Suprapubic skin (tissue), 4 donors: ENCODE measurements at regions not wholly inside any gene's neighbourhood (a gene's known extent, or its start where the extent isn't known, plus 50 kb on each side); places are given as distances from the start of the nearest gene placed in this dataset.

Experiments
- DNase-seq, 2 donors: peaks; one replicate each; pipeline ENCODE4 v3.0.0-alpha.2; 2019; ENCODE audit warnings: low spot score in 2 of 2
- H3K27ac ChIP-seq: fragments of 200-600 bp; sonication (generic); one replicate; pipeline ENCODE4 v1.5.1; 2019
- H3K27me3 ChIP-seq: fragments of 200-600 bp; sonication (generic); one replicate; pipeline ENCODE4 v1.5.1; 2019
- H3K36me3 ChIP-seq: fragments of 200-600 bp; sonication (generic); one replicate; pipeline ENCODE4 v1.5.1; 2019
- H3K4me1 ChIP-seq: fragments of 200-600 bp; sonication (generic); one replicate; pipeline ENCODE4 v1.5.1; 2019
- H3K4me3 ChIP-seq: fragments of 200-600 bp; sonication (generic); one replicate; pipeline ENCODE4 v1.5.1; 2019; ENCODE audit warnings: mild to moderate bottlenecking
- H3K9me3 ChIP-seq: fragments of 200-600 bp; sonication (generic); one replicate; pipeline ENCODE4 v1.5.1; 2019
- EP300 ChIP-seq: sonication (generic); formaldehyde crosslinking; IDR thresholded peaks from one replicate; pipeline ENCODE4 v1.6.1; 2017; ENCODE audit warnings: antibody characterized with exemption
- POLR2A ChIP-seq, 2 donors: fragments of 450-650 bp; IDR thresholded peaks; one replicate each; pipeline ENCODE4 v1.6.1; 2017; ENCODE audit warnings: antibody characterized with exemption in 2 of 2, mild to moderate bottlenecking in 2 of 2, moderate library complexity in 2 of 2
- POLR2AphosphoS5 ChIP-seq, 3 donors: sonication (generic); formaldehyde crosslinking; IDR thresholded peaks; one replicate each; pipeline ENCODE4 v1.6.1; 2017; ENCODE audit warnings: antibody characterized with exemption in 3 of 3
- WGBS: methylation state at CpG from one replicate; pipeline ENCODE4 v1.1.5; 2018; 5-methylcytosine and 5-hydroxymethylcytosine counted together
- TF ChIP-seq, protein P1 (sequence below), 2 donors: fragments of 200-600 bp in 1 of 2; fragments of 450-650 bp in 1 of 2; sonication (generic) in 1 of 2; IDR thresholded peaks; one replicate each; pipeline ENCODE4 v1.5.1; 2016 to 2019; ENCODE audit warnings: antibody characterized with exemption in 2 of 2, mild to moderate bottlenecking in 1 of 2, moderate library complexity in 1 of 2

DNA sequence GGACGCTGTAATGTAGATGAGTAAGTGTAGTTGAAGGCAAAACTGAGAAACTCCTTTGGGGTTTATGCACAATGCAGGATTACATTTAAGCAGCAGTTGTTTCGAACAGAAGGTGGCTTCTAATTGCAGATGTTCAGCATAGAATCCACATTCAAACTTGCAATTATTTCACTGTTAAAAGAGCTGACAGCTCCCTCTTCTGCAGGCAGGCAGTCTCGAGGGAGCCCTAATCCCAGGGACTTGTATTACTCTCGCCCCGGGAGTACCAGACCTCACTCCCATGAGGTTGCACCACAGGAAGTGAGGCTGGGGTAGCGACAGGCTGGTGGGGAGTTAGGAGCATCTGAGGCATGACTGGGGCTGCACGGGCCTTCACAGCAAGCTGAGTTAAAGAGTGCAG, 484.3 kb upstream of the EEF2KMT start:
- TF ChIP-seq, protein P1, sequence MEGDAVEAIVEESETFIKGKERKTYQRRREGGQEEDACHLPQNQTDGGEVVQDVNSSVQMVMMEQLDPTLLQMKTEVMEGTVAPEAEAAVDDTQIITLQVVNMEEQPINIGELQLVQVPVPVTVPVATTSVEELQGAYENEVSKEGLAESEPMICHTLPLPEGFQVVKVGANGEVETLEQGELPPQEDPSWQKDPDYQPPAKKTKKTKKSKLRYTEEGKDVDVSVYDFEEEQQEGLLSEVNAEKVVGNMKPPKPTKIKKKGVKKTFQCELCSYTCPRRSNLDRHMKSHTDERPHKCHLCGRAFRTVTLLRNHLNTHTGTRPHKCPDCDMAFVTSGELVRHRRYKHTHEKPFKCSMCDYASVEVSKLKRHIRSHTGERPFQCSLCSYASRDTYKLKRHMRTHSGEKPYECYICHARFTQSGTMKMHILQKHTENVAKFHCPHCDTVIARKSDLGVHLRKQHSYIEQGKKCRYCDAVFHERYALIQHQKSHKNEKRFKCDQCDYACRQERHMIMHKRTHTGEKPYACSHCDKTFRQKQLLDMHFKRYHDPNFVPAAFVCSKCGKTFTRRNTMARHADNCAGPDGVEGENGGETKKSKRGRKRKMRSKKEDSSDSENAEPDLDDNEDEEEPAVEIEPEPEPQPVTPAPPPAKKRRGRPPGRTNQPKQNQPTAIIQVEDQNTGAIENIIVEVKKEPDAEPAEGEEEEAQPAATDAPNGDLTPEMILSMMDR (IDR thresholded peaks at IDR 0.05): no peak
- TF ChIP-seq EP300 (no peak), POLR2AphosphoS5 (IDR thresholded peaks at IDR 0.05) (no peak), POLR2A (IDR thresholded peaks at IDR 0.05) (no peak)
- no peak for DNase-seq
- Histone ChIP-seq H3K36me3 (no peaks in the 10 kb centered on the region), H3K9me3 (no peaks in the 10 kb centered on the region), H3K27ac (no peak overlapping the region), H3K4me3 (no peak overlapping the region), H3K27me3 (no peaks in the 10 kb centered on the region), H3K4me1 (no peaks in the 10 kb centered on the region)
- 53% methylated on average over 7 of the region's 7 CpGs for WGBS

DNA sequence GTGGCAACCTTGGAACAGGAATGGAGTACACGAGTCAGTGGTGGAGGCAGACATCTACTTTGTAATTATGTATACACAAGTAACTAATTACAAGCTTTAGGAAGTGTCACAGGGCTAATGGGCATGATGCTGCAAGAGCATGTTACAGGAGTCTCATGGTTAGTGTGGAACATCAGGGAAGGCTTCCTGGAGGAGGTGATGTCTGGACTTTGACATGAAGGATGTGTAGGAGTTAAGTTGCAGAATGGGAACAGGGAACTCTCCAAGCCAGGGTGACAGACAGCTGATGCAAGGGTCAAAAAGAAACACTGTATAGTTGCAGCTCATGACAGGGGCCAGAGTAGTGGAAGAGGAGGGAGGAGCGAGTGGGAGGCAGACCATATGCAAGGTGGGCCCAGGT, 483.8 kb upstream of the EEF2KMT start:
- WGBS: 78% methylated on average over 2 of the region's 2 CpGs
- no peak for DNase-seq
- Histone ChIP-seq H3K9me3 (no peaks in the 10 kb centered on the region), H3K4me3 (no peak overlapping the region), H3K36me3 (no peaks in the 10 kb centered on the region), H3K27ac (no peak overlapping the region), H3K27me3 (no peaks in the 10 kb centered on the region), H3K4me1 (no peaks in the 10 kb centered on the region)
- TF ChIP-seq POLR2A (IDR thresholded peaks at IDR 0.05) (no peak), EP300 (no peak), POLR2AphosphoS5 (IDR thresholded peaks at IDR 0.05) (no peak)
- TF ChIP-seq, protein P1 (IDR thresholded peaks at IDR 0.05): no peak

- WGBS: 86% methylated on average over 6 of the region's 6 CpGs
- Histone ChIP-seq H3K9me3 (no peaks in the 10 kb centered on the region), H3K36me3 (no peaks in the 10 kb centered on the region), H3K4me3 (no peak overlapping the region), H3K27me3 (no peaks in the 10 kb centered on the region), H3K27ac (no peak overlapping the region), H3K4me1 (no peaks in the 10 kb centered on the region)
- TF ChIP-seq EP300 (no peak), POLR2AphosphoS5 (IDR thresholded peaks at IDR 0.05) (no peak), POLR2A (IDR thresholded peaks at IDR 0.05) (no peak)
- TF ChIP-seq, protein P1 (IDR thresholded peaks at IDR 0.05): no peak
- DNase-seq: no peak
These were observed 483.2 kb upstream of the EEF2KMT start for GRCh38 chr16:5580772-5581171.

GRCh38 chr16:5580296-5580695, 482.7 kb upstream of the EEF2KMT start:
- no peak for TF ChIP-seq POLR2A (IDR thresholded peaks at IDR 0.05)
- TF ChIP-seq, protein P1 (IDR thresholded peaks at IDR 0.05): no peak
- no peak for TF ChIP-seq POLR2AphosphoS5 (IDR thresholded peaks at IDR 0.05)
- no peak for TF ChIP-seq EP300
- Histone ChIP-seq H3K9me3 (no peaks in the 10 kb centered on the region), H3K4me1 (no peaks in the 10 kb centered on the region), H3K27me3 (no peaks in the 10 kb centered on the region), H3K36me3 (no peaks in the 10 kb centered on the region), H3K4me3 (no peak overlapping the region), H3K27ac (no peak overlapping the region)
- no peak for DNase-seq
- WGBS: 64% methylated on average over 3 of the region's 8 CpGs

GRCh38 chr16:5578980-5579379, 481.4 kb upstream of the EEF2KMT start:
- H3K4me1 ChIP-seq: no peaks in the 10 kb centered on the region
- WGBS: 69% methylated on average over 7 of the region's 7 CpGs
- H3K4me3 ChIP-seq: no peak overlapping the region
- no peaks in the 10 kb centered on the region for H3K27me3 ChIP-seq
- H3K27ac ChIP-seq: no peak overlapping the region
- H3K36me3 ChIP-seq: no peaks in the 10 kb centered on the region
- TF ChIP-seq EP300 (no peak), POLR2A (IDR thresholded peaks at IDR 0.05) (no peak), POLR2AphosphoS5 (IDR thresholded peaks at IDR 0.05) (no peak)
- TF ChIP-seq, protein P1 (IDR thresholded peaks at IDR 0.05): no peak
- H3K9me3 ChIP-seq: no peaks in the 10 kb centered on the region
- no peak for DNase-seq
